NCI-H1694 (cell line): ENCODE measurements at regions not wholly inside any gene's neighbourhood (a gene's known extent, or its start where the extent isn't known, plus 50 kb on each side); places are given as distances from the start of the nearest gene placed in this dataset.
"Not testable (repeated sequence)": the region's sequence is repeated elsewhere in the genome, so short reads cannot be mapped to it uniquely, and the experiment has no call there.

Experiments
- DNase-seq: peaks from one replicate; lab custom pipeline; 2025; lab: John Stamatoyannopoulos, UW

- no peak for DNase-seq
Measured at GRCh38 chr1:198977909-198978308, 339.1 kb downstream of the PTPRC start.

GRCh38 chr1:198978523-198978922, 339.7 kb downstream of the PTPRC start:
- DNase-seq = no peak

- DNase-seq = no peak
Measured at GRCh38 chr1:198986036-198986435, 347.2 kb downstream of the PTPRC start.

DNA sequence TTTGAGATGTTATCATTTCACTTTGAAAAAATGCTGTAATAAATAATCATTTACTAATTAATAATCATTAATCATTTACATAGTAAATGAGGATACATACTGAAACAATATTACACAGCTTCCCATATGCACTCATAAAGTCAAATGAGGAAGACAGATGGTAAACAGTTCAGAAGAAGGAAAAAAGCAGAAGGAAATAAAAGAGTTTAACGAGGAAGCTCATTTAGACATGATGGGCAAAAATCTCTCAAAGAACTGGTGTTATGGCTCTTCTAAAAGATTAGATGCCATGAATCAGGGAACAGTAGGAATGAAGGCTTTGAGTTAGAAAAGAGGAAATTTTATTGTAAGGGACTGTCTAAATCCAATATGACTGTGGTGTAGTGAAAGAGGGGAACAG, 347.6 kb downstream of the PTPRC start:
- no peak for DNase-seq

DNA sequence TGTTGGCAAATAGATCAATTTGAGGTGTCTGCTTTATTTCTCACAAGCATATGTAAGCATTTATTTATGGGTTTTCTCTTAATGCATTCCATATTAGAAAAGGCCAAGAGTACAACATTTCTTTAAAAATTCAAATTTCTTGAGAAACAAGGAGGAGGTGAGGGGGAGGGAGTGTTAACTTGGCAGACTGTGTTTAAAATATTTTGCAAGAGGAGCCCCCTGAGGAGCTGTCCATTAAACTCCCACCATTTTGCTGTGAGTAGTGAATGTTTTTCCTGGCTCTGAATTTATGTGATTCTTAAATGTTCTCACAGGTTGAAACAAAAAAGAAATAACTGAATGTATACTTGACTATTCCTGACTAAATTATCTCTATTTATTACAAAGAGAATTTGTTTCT, 363.8 kb downstream of the PTPRC start:
- DNase-seq = no peak

DNA sequence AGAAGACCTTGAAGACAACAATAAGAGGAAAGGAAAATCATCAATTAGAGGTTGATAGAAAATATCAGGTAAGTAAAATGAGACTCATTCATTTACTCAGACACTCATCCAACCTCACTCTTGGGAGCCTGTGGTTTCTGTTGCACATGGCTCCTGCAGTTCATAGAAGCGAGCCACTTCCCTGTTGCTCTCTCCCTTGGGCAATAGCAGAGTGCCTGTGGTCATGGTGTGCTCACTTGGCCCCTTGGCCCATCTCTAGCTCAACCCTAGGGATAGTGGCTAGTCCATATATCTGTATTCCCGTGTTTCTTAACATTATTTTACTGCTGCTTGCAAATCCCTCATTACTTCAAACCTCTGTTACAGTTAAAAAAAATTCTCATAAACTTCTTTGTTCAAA, 368.6 kb downstream of the PTPRC start:
- DNase-seq = no peak

- no peak for DNase-seq
Measured at GRCh38 chr1:199009447-199009846, 370.6 kb downstream of the PTPRC start.

DNA sequence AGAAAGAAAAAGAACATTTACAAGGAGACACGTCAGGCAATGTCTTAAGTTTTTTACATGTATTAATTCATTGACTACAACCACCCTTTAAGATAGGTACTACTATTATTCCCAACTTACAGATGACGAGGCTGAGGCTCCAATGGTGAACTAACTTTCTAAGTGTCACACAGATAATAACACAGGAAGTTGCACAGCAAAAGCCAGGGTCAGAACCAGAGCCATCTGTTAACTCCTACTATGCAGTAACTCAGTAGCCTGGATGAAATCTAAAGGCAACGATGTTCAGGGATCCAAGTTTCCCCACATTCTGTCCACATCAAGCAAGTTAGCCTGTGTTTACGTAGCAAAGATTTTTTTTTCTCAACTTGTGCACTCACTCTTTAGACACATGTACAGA, 371.7 kb downstream of the PTPRC start:
- no peak for DNase-seq

DNA sequence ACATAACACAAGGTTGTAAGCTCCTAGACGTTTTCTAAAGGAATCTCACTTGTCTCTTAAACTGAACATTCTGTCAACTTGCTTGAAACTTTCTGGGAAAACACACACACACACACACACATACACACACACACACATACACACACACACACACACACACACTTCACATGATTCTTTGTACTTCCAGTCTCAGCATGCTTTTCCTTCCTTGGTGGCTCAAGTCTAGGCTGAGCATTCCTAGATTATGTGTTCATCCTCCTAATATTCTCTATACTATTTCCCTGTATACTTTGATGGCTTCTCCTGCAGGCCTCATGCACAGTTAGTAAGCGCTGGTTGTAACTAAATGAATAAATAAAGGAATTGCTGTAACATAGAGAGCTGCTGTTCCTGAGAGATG, 372.1 kb downstream of the PTPRC start:
- DNase-seq = no peak

- no peak for DNase-seq
Measured at GRCh38 chr1:199015799-199016198, 377.0 kb downstream of the PTPRC start.

GRCh38 chr1:199018471-199019135, 379.8 kb downstream of the PTPRC start:
- no peak for DNase-seq

GRCh38 chr1:199020051-199020450, 381.2 kb downstream of the PTPRC start:
- DNase-seq = no peak

DNA sequence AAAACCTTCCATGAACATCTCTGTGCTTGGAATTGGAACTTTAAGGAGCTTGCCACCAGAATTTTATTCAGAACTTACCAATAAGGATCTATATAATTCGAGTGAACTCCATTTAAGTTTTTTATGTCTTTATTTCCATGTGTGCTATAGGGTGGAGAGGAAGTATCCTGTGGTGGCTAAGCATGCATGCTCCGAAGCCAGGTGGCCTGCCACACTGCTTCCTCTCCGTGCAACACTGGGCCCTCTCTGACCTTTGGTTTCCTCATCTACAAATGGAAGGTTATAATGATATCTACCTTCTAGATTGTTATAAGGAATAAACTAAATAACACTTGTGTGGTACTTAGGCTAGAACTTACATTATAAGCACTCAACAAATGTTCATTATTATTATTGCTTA, 382.1 kb downstream of the PTPRC start:
- no peak for DNase-seq

DNA sequence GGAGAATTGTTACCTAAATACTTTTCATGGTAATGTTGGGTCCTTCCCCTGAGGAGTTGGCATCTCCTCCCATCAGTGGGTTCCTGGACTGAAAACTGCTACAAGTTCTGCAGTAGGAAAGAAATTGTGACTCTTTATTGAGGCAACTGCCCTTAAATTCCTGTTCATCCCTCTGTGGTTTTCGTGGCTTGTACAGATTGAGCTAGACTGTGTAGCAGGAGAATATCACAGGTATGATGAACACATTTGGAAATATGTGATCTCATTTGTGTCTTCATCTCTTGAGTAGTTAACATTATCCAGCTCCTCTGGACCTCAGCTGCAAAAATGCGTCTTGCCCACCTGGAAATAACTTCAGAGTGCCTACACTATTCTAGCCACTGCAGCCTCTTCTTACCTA, 390.6 kb downstream of the PTPRC start:
- no peak for DNase-seq

DNA sequence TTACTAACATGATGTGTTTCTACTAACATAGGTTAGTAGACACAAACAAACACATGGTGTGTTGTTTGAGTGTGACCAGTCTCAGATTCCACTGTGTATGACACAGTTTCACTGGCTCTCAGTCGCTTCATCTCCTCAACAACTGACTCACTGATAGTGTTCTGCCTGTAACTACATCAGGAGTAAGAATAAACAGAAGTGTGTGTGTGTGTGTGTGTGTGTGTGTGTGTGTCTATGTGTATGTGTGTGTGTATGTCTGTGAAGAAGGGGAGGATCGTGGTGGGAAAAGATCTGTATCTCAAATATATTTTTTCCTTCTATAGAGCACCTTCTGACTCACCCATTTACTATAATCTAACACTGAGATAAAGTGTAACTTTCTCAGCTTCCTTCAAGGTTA, 391.0 kb downstream of the PTPRC start:
- DNase-seq = no peak

DNA sequence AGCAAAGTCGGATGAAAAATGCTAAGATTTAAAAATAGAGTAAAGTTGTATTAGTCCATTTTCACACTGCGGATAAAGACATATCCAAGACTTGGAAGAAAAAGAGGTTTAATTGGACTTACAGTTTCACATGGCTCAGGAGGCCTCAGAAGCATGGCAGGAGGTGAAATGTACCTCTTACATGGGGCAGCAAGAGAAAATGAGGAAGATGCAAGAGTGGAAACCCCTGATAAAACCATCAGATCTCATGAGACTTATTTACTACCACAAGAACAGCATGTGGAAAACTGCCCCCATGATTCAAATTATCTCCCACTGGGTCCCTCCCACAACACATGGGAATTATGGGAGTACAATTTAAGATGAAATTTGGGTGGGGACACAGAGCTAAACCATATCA, 391.7 kb downstream of the PTPRC start:
- DNase-seq = not testable (repeated sequence)

GRCh38 chr1:199031170-199031569, 392.3 kb downstream of the PTPRC start:
- not testable (repeated sequence) for DNase-seq

- not testable (repeated sequence) for DNase-seq
Measured at GRCh38 chr1:199032479-199032878, 393.6 kb downstream of the PTPRC start.

GRCh38 chr1:199033661-199034060, 394.8 kb downstream of the PTPRC start:
- DNase-seq = no peak

DNA sequence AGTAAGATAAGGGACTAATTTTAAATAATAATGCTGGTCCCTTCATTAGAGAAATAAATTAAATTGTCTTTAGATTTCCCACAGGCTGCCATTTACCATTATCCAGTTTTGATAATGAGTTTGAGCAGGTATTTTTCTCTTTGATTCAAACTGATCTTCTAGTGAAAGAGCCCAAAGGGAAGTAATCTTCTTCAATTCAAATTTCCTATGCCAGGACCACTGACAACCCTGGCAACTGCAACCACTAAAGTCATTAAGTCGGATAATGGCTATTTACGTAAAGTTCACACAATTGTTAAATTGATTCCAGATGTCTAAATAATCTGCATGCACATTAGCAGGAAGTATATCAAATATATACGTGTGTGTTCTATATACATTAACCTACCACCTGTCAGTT, 399.3 kb downstream of the PTPRC start:
- no peak for DNase-seq

DNA sequence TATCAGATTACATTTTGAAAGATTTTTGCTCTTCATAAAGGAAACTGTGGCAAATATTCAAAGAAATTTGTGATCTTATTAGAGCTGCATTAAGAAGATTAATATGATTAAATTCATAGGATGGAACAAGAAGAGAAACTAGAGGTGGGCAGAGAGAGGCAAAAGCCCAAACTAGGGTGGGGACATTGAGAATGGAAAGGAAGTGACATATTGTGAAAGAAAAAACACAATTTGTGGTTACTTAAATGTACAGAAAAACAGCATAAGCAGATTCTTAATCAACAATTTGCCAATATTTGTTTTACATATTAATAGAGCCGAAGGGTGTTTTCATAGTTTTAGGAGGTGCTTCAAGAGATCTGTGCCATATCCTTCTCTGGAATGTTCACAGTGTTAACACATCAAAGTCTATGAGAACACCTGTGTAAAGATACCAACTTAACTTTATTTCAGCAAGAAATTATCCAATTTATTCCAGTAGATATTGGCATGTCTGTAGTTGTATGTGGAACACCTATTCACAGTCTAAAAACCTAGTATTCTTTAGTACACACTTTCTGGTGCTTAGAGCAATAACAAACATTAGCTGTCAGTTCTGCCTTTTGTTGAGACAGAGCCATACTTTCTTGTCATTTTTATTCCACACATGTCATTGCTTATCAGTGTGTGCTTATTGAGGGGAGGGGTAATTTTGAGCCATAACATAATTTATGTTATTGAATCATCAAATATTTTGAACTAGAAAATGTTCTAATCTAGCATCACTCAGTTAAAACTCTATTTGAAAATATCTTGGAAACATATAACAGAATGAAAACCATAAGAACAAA, 401.5 kb downstream of the PTPRC start:
- DNase-seq = no peak

- no peak for DNase-seq
Measured at GRCh38 chr1:199041173-199041914, 402.5 kb downstream of the PTPRC start.

DNA sequence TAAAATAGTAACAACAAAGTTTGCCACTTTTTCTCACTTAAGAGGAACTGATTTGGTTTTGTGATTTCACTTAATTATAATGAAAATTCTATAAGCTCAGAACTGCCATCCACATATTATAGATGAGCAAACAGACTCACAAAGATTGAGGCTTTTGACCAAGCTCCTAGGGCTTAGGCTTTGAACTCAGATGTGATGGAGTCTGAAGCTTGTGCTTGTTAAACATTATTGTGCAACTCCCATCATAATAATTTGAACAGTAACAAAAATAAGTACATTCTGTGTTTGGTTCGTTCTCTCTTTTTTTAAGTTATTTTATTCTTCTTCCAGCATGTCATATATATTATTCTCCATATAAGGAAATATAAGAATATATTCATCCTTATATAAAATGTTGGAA, 403.4 kb downstream of the PTPRC start:
- no peak for DNase-seq
